ENCODE measurements at regions not wholly inside any gene's neighbourhood (a gene's known extent, or its start where the extent isn't known, plus 50 kb on each side); places are given as distances from the start of the nearest gene placed in this dataset.

- POLR2A ChIA-PET: no interaction called here
- Mint-ChIP-seq H3K27me3 (peaks cover 0 to 10% (median 8%) of the 10 kb centered on the region in 5 donors), H3K4me1 (no peaks in the 10 kb centered on the region), H3K27ac (no peak overlapping the region), H3K36me3 (no peaks in the 10 kb centered on the region), H3K4me3 (no peak overlapping the region), H3K9me3 (no peaks in the 10 kb centered on the region)
- DNase-seq (no peak), ATAC-seq (no peak)
These were observed 84.3 kb downstream of the TEX29 start for GRCh38 chr13:111404746-111405145.

GRCh38 chr13:111406636-111407035, 86.2 kb downstream of the TEX29 start:
- POLR2A ChIA-PET: no interaction called here
- ATAC-seq (no peak), DNase-seq (no peak)
- no peak overlapping the region for H3K4me3 Mint-ChIP-seq
- H3K9me3 Mint-ChIP-seq: no peaks in the 10 kb centered on the region
- no peak overlapping the region for H3K27ac Mint-ChIP-seq
- no peaks in the 10 kb centered on the region for H3K4me1 Mint-ChIP-seq
- no peaks in the 10 kb centered on the region for H3K36me3 Mint-ChIP-seq
- peaks cover under 1 to 13% (median 8%) of the 10 kb centered on the region in 5 donors for H3K27me3 Mint-ChIP-seq

GRCh38 chr13:111407381-111408131, 87.1 kb downstream of the TEX29 start:
- Mint-ChIP-seq H3K27me3 (peaks cover 2 to 21% (median 13%) of the 10 kb centered on the region in 5 donors), H3K4me3 (no peak overlapping the region), H3K27ac (peak overlapping the region in 1 of 10 donors; percentile 89), H3K36me3 (no peaks in the 10 kb centered on the region), H3K4me1 (no peaks in the 10 kb centered on the region), H3K9me3 (no peaks in the 10 kb centered on the region)
- POLR2A ChIA-PET: no interaction called here
- DNase-seq (no peak), ATAC-seq (no peak)

- Mint-ChIP-seq H3K27ac (no peak overlapping the region), H3K36me3 (no peaks in the 10 kb centered on the region), H3K9me3 (no peaks in the 10 kb centered on the region), H3K4me3 (no peak overlapping the region), H3K27me3 (peaks cover 2 to 28% (median 16%) of the 10 kb centered on the region in 5 donors), H3K4me1 (no peaks in the 10 kb centered on the region)
- POLR2A ChIA-PET: no interaction called here
- DNase-seq (no peak), ATAC-seq (no peak)
These were observed 89.0 kb downstream of the TEX29 start for GRCh38 chr13:111409413-111409812.

GRCh38 chr13:111410232-111411021, 90.0 kb downstream of the TEX29 start:
- ATAC-seq: no peak
- H3K9me3 Mint-ChIP-seq: no peaks in the 10 kb centered on the region
- H3K27me3 Mint-ChIP-seq: peaks cover 2 to 31% (median 18%) of the 10 kb centered on the region in 5 donors
- POLR2A ChIA-PET: no interaction called here
- H3K4me1 Mint-ChIP-seq: no peaks in the 10 kb centered on the region
- no peaks in the 10 kb centered on the region for H3K36me3 Mint-ChIP-seq
- no peak overlapping the region for H3K27ac Mint-ChIP-seq
- no peak for DNase-seq
- H3K4me3 Mint-ChIP-seq: no peak overlapping the region

- no peaks in the 10 kb centered on the region for H3K36me3 Mint-ChIP-seq
- H3K4me3 Mint-ChIP-seq: no peak overlapping the region
- POLR2A ChIA-PET: no interaction called here
- H3K9me3 Mint-ChIP-seq: no peaks in the 10 kb centered on the region
- ATAC-seq: no peak
- H3K27me3 Mint-ChIP-seq: peaks cover 0 to 31% (median 18%) of the 10 kb centered on the region in 5 donors
- H3K4me1 Mint-ChIP-seq: no peaks in the 10 kb centered on the region
- DNase-seq: no peak
- H3K27ac Mint-ChIP-seq: no peak overlapping the region
These were observed 90.9 kb downstream of the TEX29 start for GRCh38 chr13:111411151-111411858.

- POLR2A ChIA-PET: no interaction called here
- peaks cover 0 to 30% (median 18%) of the 10 kb centered on the region in 5 donors for H3K27me3 Mint-ChIP-seq
- H3K36me3 Mint-ChIP-seq: no peaks in the 10 kb centered on the region
- DNase-seq (no peak), ATAC-seq (no peak)
- no peak overlapping the region for H3K4me3 Mint-ChIP-seq
- H3K9me3 Mint-ChIP-seq: no peaks in the 10 kb centered on the region
- no peak overlapping the region for H3K27ac Mint-ChIP-seq
- H3K4me1 Mint-ChIP-seq: no peaks in the 10 kb centered on the region
These were observed 91.6 kb downstream of the TEX29 start for GRCh38 chr13:111411919-111412650.

GRCh38 chr13:111413407-111414187, 93.2 kb downstream of the TEX29 start:
- H3K9me3 Mint-ChIP-seq: no peaks in the 10 kb centered on the region
- H3K4me3 Mint-ChIP-seq: no peak overlapping the region
- DNase-seq (no peak), ATAC-seq (no peak)
- no peaks in the 10 kb centered on the region for H3K4me1 Mint-ChIP-seq
- peak overlapping the region in 1 of 10 donors; percentile 9 for H3K27ac Mint-ChIP-seq
- no peaks in the 10 kb centered on the region for H3K36me3 Mint-ChIP-seq
- POLR2A ChIA-PET: no interaction called here
- peaks cover 0 to 26% (median 18%) of the 10 kb centered on the region in 5 donors for H3K27me3 Mint-ChIP-seq

- Mint-ChIP-seq H3K27me3 (peaks cover 0 to 22% (median 17%) of the 10 kb centered on the region in 5 donors), H3K4me1 (no peaks in the 10 kb centered on the region), H3K4me3 (no peak overlapping the region), H3K9me3 (no peaks in the 10 kb centered on the region), H3K27ac (no peak overlapping the region), H3K36me3 (no peaks in the 10 kb centered on the region)
- DNase-seq: no peak
- no peak for ATAC-seq
- POLR2A ChIA-PET: no interaction called here
These were observed 93.9 kb downstream of the TEX29 start for GRCh38 chr13:111414341-111414740.

GRCh38 chr13:111415246-111415645, 94.8 kb downstream of the TEX29 start:
- H3K4me3 Mint-ChIP-seq: no peak overlapping the region
- H3K27me3 Mint-ChIP-seq: peaks cover 0 to 22% (median 15%) of the 10 kb centered on the region in 5 donors
- ATAC-seq (no peak), DNase-seq (no peak)
- POLR2A ChIA-PET: interaction anchor here (0.6 kb wide), 1 partner anchor 455 kb away, joined by 3 read pairs; no protein-coding TSS in a partner anchor
- H3K36me3 Mint-ChIP-seq: no peaks in the 10 kb centered on the region
- no peaks in the 10 kb centered on the region for H3K9me3 Mint-ChIP-seq
- no peak overlapping the region for H3K27ac Mint-ChIP-seq
- H3K4me1 Mint-ChIP-seq: no peaks in the 10 kb centered on the region

- Mint-ChIP-seq H3K36me3 (no peaks in the 10 kb centered on the region), H3K27ac (no peak overlapping the region), H3K4me1 (no peaks in the 10 kb centered on the region), H3K4me3 (no peak overlapping the region), H3K27me3 (peaks cover 0 to 22% (median 15%) of the 10 kb centered on the region in 5 donors), H3K9me3 (no peaks in the 10 kb centered on the region)
- POLR2A ChIA-PET: no interaction called here
- ATAC-seq (no peak), DNase-seq (no peak)
These were observed 95.3 kb downstream of the TEX29 start for GRCh38 chr13:111415765-111416164.

- Mint-ChIP-seq H3K9me3 (no peaks in the 10 kb centered on the region), H3K4me3 (no peak overlapping the region), H3K27me3 (peaks cover 0 to 18% (median 8%) of the 10 kb centered on the region in 5 donors), H3K27ac (no peak overlapping the region), H3K36me3 (no peaks in the 10 kb centered on the region), H3K4me1 (no peaks in the 10 kb centered on the region)
- ATAC-seq: no peak
- POLR2A ChIA-PET: no interaction called here
- no peak for DNase-seq
These were observed 97.7 kb downstream of the TEX29 start for GRCh38 chr13:111418101-111418500.

Data from naive thymus-derived CD8-positive, alpha-beta T cell (primary cell).